Chondrocyte (in vitro differentiated cells): ENCODE measurements at regions not wholly inside any gene's neighbourhood (a gene's known extent, or its start where the extent isn't known, plus 50 kb on each side); places are given as distances from the start of the nearest gene placed in this dataset.

ENCODE experiments used
- DNase-seq: peaks from one replicate; pipeline ENCODE4 v3.0.0; 2021; ENCODE audit warnings: mixed read lengths, low spot score
- H3K27ac Mint-ChIP-seq: one replicate; pipeline ENCODE4 v1.8.0; 2021; ENCODE audit warnings: mild to moderate bottlenecking, moderate library complexity, mixed read lengths; ENCODE audit not compliant: unreplicated experiment
- H3K27me3 Mint-ChIP-seq: 2 replicates; pipeline ENCODE4 v1.8.0; 2021; ENCODE audit warnings: low read depth, mixed read lengths
- H3K36me3 Mint-ChIP-seq: 2 replicates; pipeline ENCODE4 v1.8.0; 2021; ENCODE audit warnings: low read depth, mixed read lengths
- H3K4me1 Mint-ChIP-seq: 2 replicates; pipeline ENCODE4 v1.8.0; 2021; ENCODE audit warnings: low read depth, mild to moderate bottlenecking, mixed read lengths
- H3K4me3 Mint-ChIP-seq: one replicate; pipeline ENCODE4 v1.8.0; 2021; ENCODE audit warnings: mild to moderate bottlenecking, moderate library complexity, mixed read lengths; ENCODE audit not compliant: unreplicated experiment
- H3K9me3 Mint-ChIP-seq: 2 replicates; pipeline ENCODE4 v1.8.0; 2021; ENCODE audit warnings: low read depth, mixed read lengths
- CTCF ChIP-seq: fragments of 200-600 bp; sonication (generic); IDR thresholded peaks from 2 replicates; pipeline ENCODE4 v1.5.0; 2021; ENCODE audit warnings: antibody characterized with exemption, mild to moderate bottlenecking, moderate library complexity

GRCh38 chr5:8327016-8327415, 458.1 kb downstream of the MTRR start:
- TF ChIP-seq CTCF = no peak
- Mint-ChIP-seq H3K4me1 (no peaks in the 10 kb centered on the region), H3K9me3 (no peaks in the 10 kb centered on the region), H3K36me3 (no peaks in the 10 kb centered on the region), H3K27me3 (no peaks in the 10 kb centered on the region), H3K4me3 (no peak overlapping the region), H3K27ac (no peak overlapping the region)
- no peak for DNase-seq

GRCh38 chr5:8329773-8330172, 460.8 kb downstream of the MTRR start:
- H3K36me3 Mint-ChIP-seq = no peaks in the 10 kb centered on the region
- no peaks in the 10 kb centered on the region for H3K27me3 Mint-ChIP-seq
- H3K4me1 Mint-ChIP-seq = no peaks in the 10 kb centered on the region
- H3K4me3 Mint-ChIP-seq = no peak overlapping the region
- DNase-seq = no peak
- TF ChIP-seq CTCF = no peak
- no peak overlapping the region for H3K27ac Mint-ChIP-seq
- no peaks in the 10 kb centered on the region for H3K9me3 Mint-ChIP-seq

GRCh38 chr5:8332666-8333445, 463.9 kb downstream of the MTRR start:
- no peak overlapping the region for H3K27ac Mint-ChIP-seq
- no peaks in the 10 kb centered on the region for H3K36me3 Mint-ChIP-seq
- no peaks in the 10 kb centered on the region for H3K4me1 Mint-ChIP-seq
- no peaks in the 10 kb centered on the region for H3K27me3 Mint-ChIP-seq
- DNase-seq = no peak
- H3K4me3 Mint-ChIP-seq = no peak overlapping the region
- no peaks in the 10 kb centered on the region for H3K9me3 Mint-ChIP-seq
- no peak for TF ChIP-seq CTCF

- H3K4me3 Mint-ChIP-seq = no peak overlapping the region
- no peaks in the 10 kb centered on the region for H3K27me3 Mint-ChIP-seq
- no peaks in the 10 kb centered on the region for H3K36me3 Mint-ChIP-seq
- no peaks in the 10 kb centered on the region for H3K4me1 Mint-ChIP-seq
- no peak for DNase-seq
- no peak overlapping the region for H3K27ac Mint-ChIP-seq
- no peaks in the 10 kb centered on the region for H3K9me3 Mint-ChIP-seq
- no peak for TF ChIP-seq CTCF
These were observed 464.5 kb downstream of the MTRR start for GRCh38 chr5:8333485-8333884.

GRCh38 chr5:8333977-8334376, 465.0 kb downstream of the MTRR start:
- H3K4me1 Mint-ChIP-seq = no peaks in the 10 kb centered on the region
- no peaks in the 10 kb centered on the region for H3K27me3 Mint-ChIP-seq
- no peaks in the 10 kb centered on the region for H3K9me3 Mint-ChIP-seq
- no peak overlapping the region for H3K4me3 Mint-ChIP-seq
- DNase-seq = no peak
- no peak overlapping the region for H3K27ac Mint-ChIP-seq
- H3K36me3 Mint-ChIP-seq = no peaks in the 10 kb centered on the region
- no peak for TF ChIP-seq CTCF
